Medulla oblongata (tissue), 1 donor: ENCODE measurements at regions not wholly inside any gene's neighbourhood (a gene's known extent, or its start where the extent isn't known, plus 50 kb on each side); places are given as distances from the start of the nearest gene placed in this dataset.

ENCODE experiments used
- DNase-seq: peaks from one replicate; pipeline ENCODE4 v3.0.0-alpha.2; 2015; ENCODE audit errors: extremely low spot score

GRCh38 chr7:106606120-106606519 lies 54.8 kb downstream of the CCDC71L start:
- no peak for DNase-seq

- no peak for DNase-seq
These were observed 56.0 kb downstream of the CCDC71L start for GRCh38 chr7:106604971-106605370.

GRCh38 chr7:106604303-106604924 lies 56.5 kb downstream of the CCDC71L start:
- no peak for DNase-seq

GRCh38 chr7:106603346-106603745 lies 57.6 kb downstream of the CCDC71L start:
- no peak for DNase-seq

- no peak for DNase-seq
These were observed 58.9 kb downstream of the CCDC71L start for GRCh38 chr7:106602062-106602461.

- no peak for DNase-seq
These were observed 60.2 kb downstream of the CCDC71L start for GRCh38 chr7:106600569-106601373.

GRCh38 chr7:106599343-106599698 lies 61.6 kb downstream of the CCDC71L start:
- no peak for DNase-seq

- DNase-seq, result peak; percentile 72
These were observed 62.2 kb downstream of the CCDC71L start for GRCh38 chr7:106598663-106599342.

GRCh38 chr7:106597751-106598546 lies 63.0 kb downstream of the CCDC71L start:
- DNase-seq, result no peak

- no peak for DNase-seq
These were observed 63.9 kb downstream of the CCDC71L start for GRCh38 chr7:106597014-106597413.

- no peak for DNase-seq
These were observed 65.0 kb downstream of the CCDC71L start for GRCh38 chr7:106595922-106596321.

- DNase-seq, result no peak
These were observed 67.9 kb downstream of the CCDC71L start for GRCh38 chr7:106593028-106593417.

GRCh38 chr7:106592282-106593027 lies 68.5 kb downstream of the CCDC71L start:
- DNase-seq, result no peak

- no peak for DNase-seq
These were observed 69.8 kb downstream of the CCDC71L start for GRCh38 chr7:106591146-106591545.

- DNase-seq, result no peak
These were observed 70.6 kb downstream of the CCDC71L start for GRCh38 chr7:106590209-106590816.

GRCh38 chr7:106589198-106589879 lies 71.6 kb downstream of the CCDC71L start:
- no peak for DNase-seq

GRCh38 chr7:106588422-106589197 lies 72.3 kb downstream of the CCDC71L start:
- no peak for DNase-seq

GRCh38 chr7:106584914-106585759 lies 75.8 kb downstream of the CCDC71L start:
- no peak for DNase-seq
